ENCODE measurements at regions not wholly inside any gene's neighbourhood (a gene's known extent, or its start where the extent isn't known, plus 50 kb on each side); places are given as distances from the start of the nearest gene placed in this dataset.

- no peaks in the 10 kb centered on the region for H3K9me3 ChIP-seq
- no peaks in the 10 kb centered on the region for H3K27me3 ChIP-seq
- H3K4me3 ChIP-seq (ENCODE audit: low read depth, low read length): no peak overlapping the region
- H3K4me1 ChIP-seq: no peaks in the 10 kb centered on the region
- no peak for DNase-seq
- H3K36me3 ChIP-seq: no peaks in the 10 kb centered on the region
- no peak for TF ChIP-seq CTCF (IDR thresholded peaks at IDR 0.05; ENCODE audit: low read depth, low read length)
Observed at GRCh38 chr7:17058568-17058967, 176.8 kb upstream of the AGR3 start.

GRCh38 chr7:17060051-17060450 lies 178.3 kb upstream of the AGR3 start:
- DNase-seq: no peak
- no peaks in the 10 kb centered on the region for H3K27me3 ChIP-seq
- TF ChIP-seq CTCF (IDR thresholded peaks at IDR 0.05; ENCODE audit: low read depth, low read length): no peak
- no peaks in the 10 kb centered on the region for H3K9me3 ChIP-seq
- H3K36me3 ChIP-seq: no peaks in the 10 kb centered on the region
- no peaks in the 10 kb centered on the region for H3K4me1 ChIP-seq
- no peak overlapping the region for H3K4me3 ChIP-seq (ENCODE audit: low read depth, low read length)

- DNase-seq: no peak
- H3K27me3 ChIP-seq: no peaks in the 10 kb centered on the region; the same call in 1 of the 2 replicates
- H3K4me3 ChIP-seq (ENCODE audit: low read depth, low read length): no peak overlapping the region
- no peaks in the 10 kb centered on the region for H3K36me3 ChIP-seq
- H3K4me1 ChIP-seq: no peaks in the 10 kb centered on the region
- TF ChIP-seq CTCF (IDR thresholded peaks at IDR 0.05; ENCODE audit: low read depth, low read length): no peak
- no peaks in the 10 kb centered on the region for H3K9me3 ChIP-seq
Observed at GRCh38 chr7:17061443-17061842, 179.7 kb upstream of the AGR3 start.

GRCh38 chr7:17062151-17063044 lies 180.6 kb upstream of the AGR3 start:
- TF ChIP-seq CTCF (IDR thresholded peaks at IDR 0.05; ENCODE audit: low read depth, low read length): no peak
- no peak for DNase-seq
- no peaks in the 10 kb centered on the region; the same call in none of the 2 replicates for H3K27me3 ChIP-seq
- no peaks in the 10 kb centered on the region for H3K4me1 ChIP-seq
- H3K36me3 ChIP-seq: no peaks in the 10 kb centered on the region
- no peaks in the 10 kb centered on the region for H3K9me3 ChIP-seq
- no peak overlapping the region for H3K4me3 ChIP-seq (ENCODE audit: low read depth, low read length)

GRCh38 chr7:17063045-17063383 lies 181.2 kb upstream of the AGR3 start:
- no peak overlapping the region for H3K4me3 ChIP-seq (ENCODE audit: low read depth, low read length)
- 0 out of 2 replicates have a peak, but pooled peaks have one; percentile 6 for TF ChIP-seq CTCF (IDR thresholded peaks at IDR 0.05; ENCODE audit: low read depth, low read length)
- no peak for DNase-seq
- H3K9me3 ChIP-seq: no peaks in the 10 kb centered on the region
- no peaks in the 10 kb centered on the region for H3K4me1 ChIP-seq
- H3K27me3 ChIP-seq: no peaks in the 10 kb centered on the region; the same call in none of the 2 replicates
- no peaks in the 10 kb centered on the region for H3K36me3 ChIP-seq

- no peak for DNase-seq
- Histone ChIP-seq H3K4me3 (ENCODE audit: low read depth, low read length) (no peak overlapping the region), H3K9me3 (no peaks in the 10 kb centered on the region), H3K27me3 (no peaks in the 10 kb centered on the region; the same call in none of the 2 replicates), H3K4me1 (no peaks in the 10 kb centered on the region), H3K36me3 (no peaks in the 10 kb centered on the region)
- TF ChIP-seq CTCF (IDR thresholded peaks at IDR 0.05; ENCODE audit: low read depth, low read length): no peak
Observed at GRCh38 chr7:17067691-17068090, 185.9 kb upstream of the AGR3 start.

Measured in BE2C (cell line).